ENCODE measurements at regions not wholly inside any gene's neighbourhood (a gene's known extent, or its start where the extent isn't known, plus 50 kb on each side); places are given as distances from the start of the nearest gene placed in this dataset.

GRCh38 chr14:94685681-94686485 lies 73.7 kb downstream of the SERPINA3 start:
- H3K4me2 ChIP-seq (ENCODE audit: insufficient read depth, low read length), result no peak overlapping the region
- no peak overlapping the region for H2AFZ ChIP-seq (ENCODE audit: low read length)
- peak; percentile 53 for DNase-seq (ENCODE audit: insufficient read length, low spot score, missing footprints)
- H3K27ac ChIP-seq (ENCODE audit: low read depth, low read length), result no peak overlapping the region
- no peaks in the 10 kb centered on the region for H3K27me3 ChIP-seq (ENCODE audit: insufficient read depth, low read length)
- H4K20me1 ChIP-seq (ENCODE audit: insufficient read depth, low read length), result no peaks in the 10 kb centered on the region
- H3K36me3 ChIP-seq (ENCODE audit: insufficient read depth, low read length), result no peaks in the 10 kb centered on the region
- H3K79me2 ChIP-seq (ENCODE audit: insufficient read depth, low read length), result no peaks in the 10 kb centered on the region
- peaks cover 4% of the 10 kb centered on the region for H3K4me1 ChIP-seq (ENCODE audit: insufficient read depth, low read length)
- H3K9me3 ChIP-seq (ENCODE audit: low read depth, low read length), result no peaks in the 10 kb centered on the region
- no peak overlapping the region for H3K4me3 ChIP-seq (ENCODE audit: insufficient read depth, low read length)
- TF ChIP-seq CTCF (IDR thresholded peaks at IDR 0.05; ENCODE audit: extremely low read depth, low read depth, low read length), result no peak

- Histone ChIP-seq H3K27ac (ENCODE audit: low read depth, low read length) (no peak overlapping the region), H3K4me2 (ENCODE audit: insufficient read depth, low read length) (no peak overlapping the region)
- no peak for TF ChIP-seq CTCF (IDR thresholded peaks at IDR 0.05; ENCODE audit: extremely low read depth, low read depth, low read length)
Observed at GRCh38 chr14:94685166-94685581, 73.0 kb downstream of the SERPINA3 start.

GRCh38 chr14:94682736-94683135 lies 70.5 kb downstream of the SERPINA3 start:
- H3K27ac ChIP-seq (ENCODE audit: low read depth, low read length), result no peak overlapping the region
- H3K4me3 ChIP-seq (ENCODE audit: insufficient read depth, low read length), result no peak overlapping the region
- no peaks in the 10 kb centered on the region for H3K4me1 ChIP-seq (ENCODE audit: insufficient read depth, low read length)
- H3K79me2 ChIP-seq (ENCODE audit: insufficient read depth, low read length), result no peaks in the 10 kb centered on the region
- no peak overlapping the region for H3K4me2 ChIP-seq (ENCODE audit: insufficient read depth, low read length)
- TF ChIP-seq CTCF (IDR thresholded peaks at IDR 0.05; ENCODE audit: extremely low read depth, low read depth, low read length), result no peak
- no peaks in the 10 kb centered on the region for H3K36me3 ChIP-seq (ENCODE audit: insufficient read depth, low read length)
- H3K27me3 ChIP-seq (ENCODE audit: insufficient read depth, low read length), result no peaks in the 10 kb centered on the region
- H2AFZ ChIP-seq (ENCODE audit: low read length), result no peak overlapping the region
- no peak for DNase-seq (ENCODE audit: insufficient read length, low spot score, missing footprints)
- no peaks in the 10 kb centered on the region for H3K9me3 ChIP-seq (ENCODE audit: low read depth, low read length)
- no peaks in the 10 kb centered on the region for H4K20me1 ChIP-seq (ENCODE audit: insufficient read depth, low read length)

More at GRCh38 chr14:94685166-94685581, 73.0 kb downstream of the SERPINA3 start:
- H3K36me3 ChIP-seq (ENCODE audit: insufficient read depth, low read length), result no peaks in the 10 kb centered on the region
- H3K4me3 ChIP-seq (ENCODE audit: insufficient read depth, low read length), result no peak overlapping the region
- H4K20me1 ChIP-seq (ENCODE audit: insufficient read depth, low read length), result no peaks in the 10 kb centered on the region
- H3K4me1 ChIP-seq (ENCODE audit: insufficient read depth, low read length), result peaks cover 4% of the 10 kb centered on the region
- DNase-seq (ENCODE audit: insufficient read length, low spot score, missing footprints), result peak; percentile 46
- H3K79me2 ChIP-seq (ENCODE audit: insufficient read depth, low read length), result no peaks in the 10 kb centered on the region
- H3K9me3 ChIP-seq (ENCODE audit: low read depth, low read length), result no peaks in the 10 kb centered on the region
- no peak overlapping the region for H2AFZ ChIP-seq (ENCODE audit: low read length)
- H3K27me3 ChIP-seq (ENCODE audit: insufficient read depth, low read length), result no peaks in the 10 kb centered on the region

- Histone ChIP-seq H3K79me2 (ENCODE audit: insufficient read depth, low read length) (no peaks in the 10 kb centered on the region), H3K4me3 (ENCODE audit: insufficient read depth, low read length) (no peak overlapping the region), H3K4me2 (ENCODE audit: insufficient read depth, low read length) (no peak overlapping the region), H3K4me1 (ENCODE audit: insufficient read depth, low read length) (no peaks in the 10 kb centered on the region), H2AFZ (ENCODE audit: low read length) (no peak overlapping the region), H3K9me3 (ENCODE audit: low read depth, low read length) (no peaks in the 10 kb centered on the region), H3K27ac (ENCODE audit: low read depth, low read length) (no peak overlapping the region), H3K27me3 (ENCODE audit: insufficient read depth, low read length) (no peaks in the 10 kb centered on the region), H3K36me3 (ENCODE audit: insufficient read depth, low read length) (no peaks in the 10 kb centered on the region), H4K20me1 (ENCODE audit: insufficient read depth, low read length) (no peaks in the 10 kb centered on the region)
- no peak for DNase-seq (ENCODE audit: insufficient read length, low spot score, missing footprints)
- no peak for TF ChIP-seq CTCF (IDR thresholded peaks at IDR 0.05; ENCODE audit: extremely low read depth, low read depth, low read length)
Observed at GRCh38 chr14:94682061-94682516, 69.9 kb downstream of the SERPINA3 start.

All from osteoblast (primary cell).